Neural progenitor cell (in vitro differentiated cells): ENCODE measurements at regions not wholly inside any gene's neighbourhood (a gene's known extent, or its start where the extent isn't known, plus 50 kb on each side); places are given as distances from the start of the nearest gene placed in this dataset.
"Not testable (repeated sequence)": the region's sequence is repeated elsewhere in the genome, so short reads cannot be mapped to it uniquely, and the experiment has no call there.

Experiments
- DNase-seq: peaks from one replicate; pipeline ENCODE4 v3.0.0-alpha.2; 2016; ENCODE audit warnings: low spot score
- H2AFZ ChIP-seq: fragments of 200-600 bp; sonication (generic); replicated peaks from 2 replicates; pipeline ENCODE4 v1.6.1; 2016; ENCODE audit warnings: antibody characterized with exemption
- H3F3A ChIP-seq: fragments of 200-600 bp; sonication (generic); 2 replicates; pipeline ENCODE4 v1.6.1; 2016; ENCODE audit warnings: antibody characterized with exemption, low read depth
- H3K27ac ChIP-seq: fragments of 200-600 bp; sonication (generic); 2 replicates; pipeline ENCODE4 v1.5.1; 2016; ENCODE audit warnings: mild to moderate bottlenecking
- H3K27me3 ChIP-seq: fragments of 200-600 bp; sonication (generic); 2 replicates; pipeline ENCODE4 v1.6.1; 2016; ENCODE audit warnings: mild to moderate bottlenecking, moderate library complexity
- H3K36me3 ChIP-seq: fragments of 200-600 bp; sonication (generic); 2 replicates; pipeline ENCODE4 v1.5.1; 2016
- H3K4me1 ChIP-seq: fragments of 200-600 bp; sonication (generic); 2 replicates; pipeline ENCODE4 v1.6.1; 2016; ENCODE audit warnings: mixed run types
- H3K4me2 ChIP-seq: fragments of 200-600 bp; sonication (generic); 2 replicates; pipeline ENCODE4 v1.6.1; 2016
- H3K4me3 ChIP-seq: fragments of 200-600 bp; sonication (generic); 2 replicates; pipeline ENCODE4 v1.5.1; 2016
- H3K79me2 ChIP-seq: fragments of 200-600 bp; sonication (generic); 2 replicates; pipeline ENCODE4 v1.6.1; 2016; ENCODE audit warnings: low read depth
- H3K9ac ChIP-seq: fragments of 200-600 bp; sonication (generic); 2 replicates; pipeline ENCODE4 v1.6.1; 2016
- H3K9me3 ChIP-seq: fragments of 200-600 bp; sonication (generic); 2 replicates; pipeline ENCODE4 v1.5.1; 2016; ENCODE audit warnings: low read depth
- H4K20me1 ChIP-seq: fragments of 200-600 bp; sonication (generic); 2 replicates; pipeline ENCODE4 v1.6.1; 2016; ENCODE audit warnings: low read depth
- H3K27ac Mint-ChIP-seq: 3 replicates; pipeline ENCODE4 v1.8.0; 2021; ENCODE audit warnings: mixed read lengths
- H3K27me3 Mint-ChIP-seq: 2 replicates; pipeline ENCODE4 v1.8.0; 2022; ENCODE audit warnings: low read depth, mild to moderate bottlenecking, inconsistent platforms, moderate library complexity, mixed read lengths; ENCODE audit not compliant: insufficient read depth
- H3K36me3 Mint-ChIP-seq: 3 replicates; pipeline ENCODE4 v1.8.0; 2021; ENCODE audit warnings: mixed read lengths
- H3K4me1 Mint-ChIP-seq: 3 replicates; pipeline ENCODE4 v1.8.0; 2021; ENCODE audit warnings: mixed read lengths
- H3K4me3 Mint-ChIP-seq: 3 replicates; pipeline ENCODE4 v1.8.0; 2021; ENCODE audit warnings: mild to moderate bottlenecking, moderate library complexity, mixed read lengths
- H3K9me3 Mint-ChIP-seq: 3 replicates; pipeline ENCODE4 v1.8.0; 2020; ENCODE audit warnings: mixed read lengths
- EZH2 ChIP-seq: fragments of 200-600 bp; sonication (generic); IDR thresholded peaks from 2 replicates; pipeline ENCODE4 v1.6.1; 2017; ENCODE audit warnings: antibody characterized with exemption, mild to moderate bottlenecking, moderate library complexity
- EZH2phosphoT487 ChIP-seq: fragments of 200-600 bp; sonication (generic); IDR thresholded peaks from 2 replicates; pipeline ENCODE4 v1.6.1; 2017; ENCODE audit warnings: antibody characterized with exemption
- TF ChIP-seq, protein P1 (sequence below): fragments of 200-600 bp; sonication (generic); IDR thresholded peaks from 2 replicates; pipeline ENCODE4 v1.5.1; 2017; ENCODE audit warnings: antibody characterized with exemption, mild to moderate bottlenecking

DNA sequence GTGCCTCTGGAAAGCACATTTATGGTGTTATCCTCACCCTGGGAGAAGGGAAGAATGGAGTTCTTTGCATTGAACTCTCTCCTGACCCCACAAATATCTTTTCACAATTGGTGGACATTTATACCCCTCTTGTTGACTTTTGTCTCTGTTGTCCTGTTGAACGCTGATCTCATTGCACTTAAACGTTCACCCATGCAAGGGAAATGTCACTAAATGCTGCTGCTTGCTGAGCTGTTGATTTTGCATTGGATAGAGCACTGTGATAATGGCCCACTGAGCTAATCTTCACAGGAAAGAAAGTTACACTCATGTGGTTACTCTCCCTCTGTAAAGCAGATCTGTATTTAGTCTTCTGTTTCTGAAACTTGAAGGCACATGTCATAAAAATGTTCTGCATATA lies 133.4 kb downstream of the FZD1 start:
- DNase-seq = no peak
- Histone ChIP-seq H3K27ac (no peak overlapping the region), H3K9ac (no peak overlapping the region), H2AFZ (no peak overlapping the region), H4K20me1 (no peaks in the 10 kb centered on the region), H3K4me3 (no peak overlapping the region), H3K27me3 (peaks cover 16% of the 10 kb centered on the region), H3K9me3 (no peaks in the 10 kb centered on the region), H3K79me2 (no peaks in the 10 kb centered on the region), H3F3A (no peaks in the 10 kb centered on the region), H3K4me1 (no peaks in the 10 kb centered on the region), H3K36me3 (no peaks in the 10 kb centered on the region), H3K4me2 (no peak overlapping the region)
- peaks cover 7% of the 10 kb centered on the region for H3K4me1 Mint-ChIP-seq
- peaks cover 7% of the 10 kb centered on the region for H3K27me3 Mint-ChIP-seq
- TF ChIP-seq EZH2 (no peak), EZH2phosphoT487 (no peak)
- TF ChIP-seq, protein P1, sequence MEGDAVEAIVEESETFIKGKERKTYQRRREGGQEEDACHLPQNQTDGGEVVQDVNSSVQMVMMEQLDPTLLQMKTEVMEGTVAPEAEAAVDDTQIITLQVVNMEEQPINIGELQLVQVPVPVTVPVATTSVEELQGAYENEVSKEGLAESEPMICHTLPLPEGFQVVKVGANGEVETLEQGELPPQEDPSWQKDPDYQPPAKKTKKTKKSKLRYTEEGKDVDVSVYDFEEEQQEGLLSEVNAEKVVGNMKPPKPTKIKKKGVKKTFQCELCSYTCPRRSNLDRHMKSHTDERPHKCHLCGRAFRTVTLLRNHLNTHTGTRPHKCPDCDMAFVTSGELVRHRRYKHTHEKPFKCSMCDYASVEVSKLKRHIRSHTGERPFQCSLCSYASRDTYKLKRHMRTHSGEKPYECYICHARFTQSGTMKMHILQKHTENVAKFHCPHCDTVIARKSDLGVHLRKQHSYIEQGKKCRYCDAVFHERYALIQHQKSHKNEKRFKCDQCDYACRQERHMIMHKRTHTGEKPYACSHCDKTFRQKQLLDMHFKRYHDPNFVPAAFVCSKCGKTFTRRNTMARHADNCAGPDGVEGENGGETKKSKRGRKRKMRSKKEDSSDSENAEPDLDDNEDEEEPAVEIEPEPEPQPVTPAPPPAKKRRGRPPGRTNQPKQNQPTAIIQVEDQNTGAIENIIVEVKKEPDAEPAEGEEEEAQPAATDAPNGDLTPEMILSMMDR = no peak
- H3K27ac Mint-ChIP-seq = no peak overlapping the region
- no peak overlapping the region for H3K4me3 Mint-ChIP-seq
- peaks cover 15% of the 10 kb centered on the region for H3K9me3 Mint-ChIP-seq
- H3K36me3 Mint-ChIP-seq = no peaks in the 10 kb centered on the region

DNA sequence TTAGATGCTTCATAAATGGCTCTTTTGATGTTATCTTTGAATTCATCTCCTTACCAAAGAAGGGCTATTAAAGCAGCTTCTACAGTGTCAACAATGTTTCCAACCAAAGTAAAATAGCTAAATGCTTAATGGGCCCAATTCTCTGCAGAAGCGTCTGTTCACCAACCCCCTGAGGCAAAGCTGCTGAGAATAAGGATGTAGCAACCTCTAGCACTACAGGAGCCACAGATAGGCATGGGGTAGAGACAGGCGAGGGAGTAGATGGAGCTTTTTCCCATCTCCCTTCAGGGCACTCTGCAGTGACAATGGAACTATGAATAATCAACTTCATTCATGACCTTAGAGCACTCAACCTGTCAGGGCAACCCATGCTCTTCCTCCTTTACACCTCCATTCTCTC lies 134.1 kb downstream of the FZD1 start:
- Histone ChIP-seq H3K9me3 (no peaks in the 10 kb centered on the region), H3K4me3 (no peak overlapping the region), H2AFZ (no peak overlapping the region), H3F3A (no peaks in the 10 kb centered on the region), H3K79me2 (no peaks in the 10 kb centered on the region), H3K27me3 (peaks cover 16% of the 10 kb centered on the region), H3K4me2 (no peak overlapping the region), H3K4me1 (no peaks in the 10 kb centered on the region), H3K27ac (no peak overlapping the region), H3K9ac (no peak overlapping the region), H3K36me3 (no peaks in the 10 kb centered on the region), H4K20me1 (no peaks in the 10 kb centered on the region)
- H3K27me3 Mint-ChIP-seq = peaks cover 4% of the 10 kb centered on the region
- H3K9me3 Mint-ChIP-seq = peaks cover 12% of the 10 kb centered on the region
- TF ChIP-seq EZH2 (no peak), EZH2phosphoT487 (no peak)
- TF ChIP-seq, protein P1 = no peak
- no peak overlapping the region for H3K27ac Mint-ChIP-seq
- H3K36me3 Mint-ChIP-seq = no peaks in the 10 kb centered on the region
- H3K4me3 Mint-ChIP-seq = no peak overlapping the region
- DNase-seq = no peak
- peaks cover 7% of the 10 kb centered on the region for H3K4me1 Mint-ChIP-seq

DNA sequence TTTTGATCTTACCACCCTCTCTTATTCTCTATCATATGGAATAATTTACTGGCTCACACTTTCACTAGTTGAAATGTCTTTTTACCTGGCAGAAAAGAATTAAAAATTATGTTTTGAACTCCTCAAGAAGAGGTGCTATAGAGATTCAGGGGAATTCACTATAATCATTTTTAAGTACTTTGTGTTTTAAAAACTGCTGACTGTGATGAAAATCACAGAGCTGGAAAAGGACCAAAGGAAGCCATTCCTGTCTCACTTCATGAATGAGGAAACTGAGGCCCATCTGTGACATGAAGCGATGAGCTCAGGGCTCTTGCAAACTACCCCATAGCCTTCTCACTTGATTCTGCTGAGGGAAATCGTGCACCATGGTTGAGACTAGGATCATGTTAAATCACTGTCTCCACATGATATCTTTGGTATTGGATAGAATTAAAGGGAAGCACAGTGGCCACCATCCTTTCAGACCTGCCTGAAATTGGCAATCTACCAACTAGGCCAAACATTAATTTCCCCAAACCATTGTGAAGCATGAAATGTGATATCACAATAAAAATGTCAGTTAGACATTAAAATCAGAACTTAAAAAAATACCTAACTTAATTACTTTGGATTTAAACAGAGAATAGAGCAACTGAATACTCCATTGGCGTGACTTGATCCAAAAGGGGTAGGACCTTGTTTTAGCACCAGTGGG lies 141.0 kb downstream of the FZD1 start:
- H3K27me3 ChIP-seq = no peaks in the 10 kb centered on the region
- no peak overlapping the region for H3K4me3 ChIP-seq
- Mint-ChIP-seq H3K36me3 (no peaks in the 10 kb centered on the region), H3K4me1 (no peaks in the 10 kb centered on the region), H3K27me3 (peaks cover 4% of the 10 kb centered on the region), H3K9me3 (peaks cover 9% of the 10 kb centered on the region), H3K27ac (no peak overlapping the region), H3K4me3 (no peak overlapping the region)
- H3K9ac ChIP-seq = no peak overlapping the region
- H3K27ac ChIP-seq = no peak overlapping the region
- TF ChIP-seq, protein P1 = no peak
- TF ChIP-seq EZH2 = no peak
- no peak for TF ChIP-seq EZH2phosphoT487
- peaks cover 11% of the 10 kb centered on the region for H3K4me1 ChIP-seq
- H3K36me3 ChIP-seq = no peaks in the 10 kb centered on the region
- H3K79me2 ChIP-seq = no peaks in the 10 kb centered on the region
- no peak overlapping the region for H2AFZ ChIP-seq
- H4K20me1 ChIP-seq = no peaks in the 10 kb centered on the region
- no peaks in the 10 kb centered on the region for H3F3A ChIP-seq
- no peak overlapping the region for H3K4me2 ChIP-seq
- H3K9me3 ChIP-seq = no peaks in the 10 kb centered on the region
- no peak for DNase-seq

DNA sequence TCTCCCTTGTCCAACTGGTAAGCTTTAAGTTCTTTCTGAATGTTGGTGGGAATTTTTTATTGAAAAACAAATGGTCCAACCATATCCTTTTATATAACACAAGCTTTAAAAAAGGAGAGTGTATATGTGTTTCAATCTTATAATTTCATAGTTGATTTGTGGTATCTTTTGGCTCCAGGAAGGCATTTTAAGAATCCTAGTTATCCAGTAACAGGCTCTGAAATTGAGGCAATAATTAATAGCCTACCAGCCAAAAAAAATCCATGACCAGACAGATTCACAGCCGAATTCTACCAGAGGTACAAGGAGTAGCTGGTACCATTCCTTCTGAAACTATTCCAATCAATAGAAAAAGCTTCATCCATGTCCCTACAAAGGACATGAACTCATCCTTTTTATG lies 141.6 kb downstream of the FZD1 start:
- not testable (repeated sequence) for H3K27me3 ChIP-seq, H3K9me3 Mint-ChIP-seq, H3K27ac Mint-ChIP-seq, H3K4me3 ChIP-seq, H3K4me1 Mint-ChIP-seq, H3K9ac ChIP-seq, H3K36me3 ChIP-seq, H3K27ac ChIP-seq, H3K36me3 Mint-ChIP-seq, H3K4me3 Mint-ChIP-seq, DNase-seq, H3F3A ChIP-seq, H3K79me2 ChIP-seq, H2AFZ ChIP-seq, H3K27me3 Mint-ChIP-seq, H3K9me3 ChIP-seq, H4K20me1 ChIP-seq, H3K4me2 ChIP-seq
- H3K4me1 ChIP-seq = peaks cover 11% of the 10 kb centered on the region
